ENCODE measurements at regions not wholly inside any gene's neighbourhood (a gene's known extent, or its start where the extent isn't known, plus 50 kb on each side); places are given as distances from the start of the nearest gene placed in this dataset.

DNA sequence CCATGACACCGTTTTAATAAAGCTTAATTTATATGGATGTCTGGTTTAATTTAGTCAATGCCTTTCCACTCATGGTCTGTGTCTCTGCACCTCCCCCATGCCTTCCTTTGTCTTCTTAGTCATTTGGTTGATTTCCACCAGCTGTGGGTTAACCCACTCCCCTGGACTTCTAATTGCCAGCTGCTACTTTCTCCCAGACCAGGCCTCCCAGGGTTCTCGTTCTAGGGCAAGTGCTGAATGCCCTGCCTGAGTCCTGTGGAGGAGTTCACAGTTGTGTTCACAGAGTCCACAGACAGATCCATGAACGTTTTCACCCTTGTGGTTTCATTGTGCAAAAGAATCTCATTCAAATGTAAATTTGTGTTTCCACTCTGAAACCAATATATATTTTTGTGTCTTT lies 243.4 kb downstream of the NUF2 start:
- TF ChIP-seq CTCF (conservative IDR thresholded peaks at IDR 0.05; ENCODE audit: low read length) (no peak), EZH2phosphoT487 (IDR thresholded peaks at IDR 0.05; ENCODE audit: borderline replicate concordance, low read depth, low read length) (no peak)
